DOHH2 (cell line): ENCODE measurements at regions not wholly inside any gene's neighbourhood (a gene's known extent, or its start where the extent isn't known, plus 50 kb on each side); places are given as distances from the start of the nearest gene placed in this dataset.
"Not testable (repeated sequence)": the region's sequence is repeated elsewhere in the genome, so short reads cannot be mapped to it uniquely, and the experiment has no call there.

Source experiments
- H3F3A ChIP-seq: fragments of 200-600 bp; sonication (generic), shearing (Covaris generic); 2 replicates; pipeline ENCODE4 v1.6.0; 2016; ENCODE audit warnings: antibody characterized with exemption, mild to moderate bottlenecking; ENCODE audit not compliant: control insufficient read depth, insufficient read depth
- H3K27ac ChIP-seq: fragments of 200-600 bp; sonication (generic); 2 replicates; pipeline ENCODE4 v1.5.1; 2014; ENCODE audit warnings: low read depth, mild to moderate bottlenecking, low read length, moderate library complexity
- H3K27me3 ChIP-seq: fragments of 200-600 bp; sonication (generic); 2 replicates; pipeline ENCODE4 v1.6.1; 2014; ENCODE audit warnings: mild to moderate bottlenecking, low read length, mixed read lengths; ENCODE audit not compliant: control insufficient read depth
- H3K36me3 ChIP-seq: fragments of 200-600 bp; sonication (generic); 2 replicates; pipeline ENCODE4 v1.6.1; 2014; ENCODE audit warnings: mild to moderate bottlenecking, low read length, moderate library complexity, mixed read lengths; ENCODE audit not compliant: control insufficient read depth
- H3K4me1 ChIP-seq: fragments of 200-600 bp; sonication (generic); 2 replicates; pipeline ENCODE4 v1.6.1; 2014; ENCODE audit warnings: mild to moderate bottlenecking, low read length, mixed read lengths; ENCODE audit not compliant: control insufficient read depth
- H3K4me2 ChIP-seq: fragments of 200-600 bp; sonication (generic); 2 replicates; pipeline ENCODE4 v1.6.0; 2014; ENCODE audit warnings: mild to moderate bottlenecking, low read length, moderate library complexity
- H3K4me3 ChIP-seq: fragments of 200-600 bp; sonication (generic); 2 replicates; pipeline ENCODE4 v1.5.1; 2014; ENCODE audit warnings: mild to moderate bottlenecking, low read length, mixed read lengths
- H3K79me2 ChIP-seq: fragments of 200-600 bp; sonication (generic); 2 replicates; pipeline ENCODE4 v1.6.1; 2014; ENCODE audit warnings: mild to moderate bottlenecking, low read length, mixed read lengths; ENCODE audit not compliant: control insufficient read depth
- H3K9me2 ChIP-seq: fragments of 200-600 bp; sonication (generic); replicated peaks from 2 replicates; pipeline ENCODE4 v1.6.1; 2014; ENCODE audit warnings: mild to moderate bottlenecking, low read length, mixed read lengths; ENCODE audit not compliant: control insufficient read depth
- H3K9me3 ChIP-seq: fragments of 200-600 bp; sonication (generic); 2 replicates; pipeline ENCODE4 v1.6.1; 2014; ENCODE audit warnings: antibody characterized with exemption, low read length, mixed read lengths; ENCODE audit not compliant: control insufficient read depth, insufficient read depth
- H4K20me1 ChIP-seq: fragments of 200-600 bp; sonication (generic); 2 replicates; pipeline ENCODE4 v1.6.0; 2014; ENCODE audit warnings: low read depth, mild to moderate bottlenecking, antibody characterized with exemption, low read length, moderate library complexity; ENCODE audit not compliant: control insufficient read depth, insufficient read depth

DNA sequence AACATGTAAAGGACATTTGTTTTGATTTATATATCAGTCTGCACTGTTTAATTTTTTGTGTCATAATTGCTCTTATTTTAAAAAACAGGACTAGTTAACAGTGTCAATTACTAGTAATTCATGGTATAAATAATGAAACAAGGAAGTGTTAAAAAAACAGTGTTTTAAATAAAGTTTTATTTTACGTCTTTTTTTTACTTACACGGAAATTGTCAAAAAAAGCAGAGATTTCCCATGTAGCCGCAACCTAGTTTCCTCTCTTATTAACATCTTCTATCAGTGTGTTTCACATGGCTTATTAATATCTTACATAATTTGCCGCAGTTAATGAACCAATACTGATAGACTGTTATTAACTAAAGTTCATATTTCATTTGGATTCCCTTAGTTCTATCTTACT, 301.8 kb downstream of the RTP5 start:
- not testable (repeated sequence) for H3K4me2 ChIP-seq, H3F3A ChIP-seq, H3K9me3 ChIP-seq, H3K27ac ChIP-seq, H3K9me2 ChIP-seq, H3K4me1 ChIP-seq, H3K36me3 ChIP-seq, H4K20me1 ChIP-seq, H3K4me3 ChIP-seq, H3K27me3 ChIP-seq, H3K79me2 ChIP-seq
